LNCaP clone FGC (cell line): ENCODE measurements at regions not wholly inside any gene's neighbourhood (a gene's known extent, or its start where the extent isn't known, plus 50 kb on each side); places are given as distances from the start of the nearest gene placed in this dataset.

ENCODE experiments used
- DNase-seq: peaks from one replicate; pipeline ENCODE4 v3.0.0-alpha.2; 2011; ENCODE audit warnings: low read depth
- H3K4me3 ChIP-seq: 2 replicates; pipeline ENCODE4 v1.5.1; 2011; ENCODE audit warnings: mild to moderate bottlenecking, low read depth, low read length, control low read depth
- TF ChIP-seq, protein P1 (sequence below): IDR thresholded peaks from 2 replicates; pipeline ENCODE4 v1.5.1; 2012; ENCODE audit warnings: mild to moderate bottlenecking; ENCODE audit not compliant: control insufficient read depth, insufficient read depth; ENCODE audit errors: extremely low read depth

DNA sequence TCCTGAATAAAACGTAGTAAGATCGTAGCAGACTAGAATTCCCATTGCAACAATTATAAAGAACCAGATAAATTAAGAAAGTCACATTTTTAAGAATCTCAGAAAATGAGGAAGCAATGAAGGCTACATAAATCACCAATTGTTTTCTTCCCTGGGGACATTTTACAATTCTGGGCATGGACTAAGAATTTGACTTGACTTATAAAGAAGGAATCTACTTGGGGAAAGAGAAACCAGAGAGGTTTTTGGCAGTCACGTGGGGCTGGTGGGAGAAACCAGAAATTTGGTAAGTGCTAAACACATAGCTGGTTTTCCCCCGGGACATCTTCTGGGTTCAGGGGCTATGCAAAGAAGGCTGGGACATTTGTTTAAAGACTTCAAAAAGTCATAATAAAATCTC is 109.8 kb upstream of the IL6 start:
- H3K4me3 ChIP-seq, result no peak overlapping the region
- TF ChIP-seq, protein P1, sequence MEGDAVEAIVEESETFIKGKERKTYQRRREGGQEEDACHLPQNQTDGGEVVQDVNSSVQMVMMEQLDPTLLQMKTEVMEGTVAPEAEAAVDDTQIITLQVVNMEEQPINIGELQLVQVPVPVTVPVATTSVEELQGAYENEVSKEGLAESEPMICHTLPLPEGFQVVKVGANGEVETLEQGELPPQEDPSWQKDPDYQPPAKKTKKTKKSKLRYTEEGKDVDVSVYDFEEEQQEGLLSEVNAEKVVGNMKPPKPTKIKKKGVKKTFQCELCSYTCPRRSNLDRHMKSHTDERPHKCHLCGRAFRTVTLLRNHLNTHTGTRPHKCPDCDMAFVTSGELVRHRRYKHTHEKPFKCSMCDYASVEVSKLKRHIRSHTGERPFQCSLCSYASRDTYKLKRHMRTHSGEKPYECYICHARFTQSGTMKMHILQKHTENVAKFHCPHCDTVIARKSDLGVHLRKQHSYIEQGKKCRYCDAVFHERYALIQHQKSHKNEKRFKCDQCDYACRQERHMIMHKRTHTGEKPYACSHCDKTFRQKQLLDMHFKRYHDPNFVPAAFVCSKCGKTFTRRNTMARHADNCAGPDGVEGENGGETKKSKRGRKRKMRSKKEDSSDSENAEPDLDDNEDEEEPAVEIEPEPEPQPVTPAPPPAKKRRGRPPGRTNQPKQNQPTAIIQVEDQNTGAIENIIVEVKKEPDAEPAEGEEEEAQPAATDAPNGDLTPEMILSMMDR, result no peak
- no peak for DNase-seq

DNA sequence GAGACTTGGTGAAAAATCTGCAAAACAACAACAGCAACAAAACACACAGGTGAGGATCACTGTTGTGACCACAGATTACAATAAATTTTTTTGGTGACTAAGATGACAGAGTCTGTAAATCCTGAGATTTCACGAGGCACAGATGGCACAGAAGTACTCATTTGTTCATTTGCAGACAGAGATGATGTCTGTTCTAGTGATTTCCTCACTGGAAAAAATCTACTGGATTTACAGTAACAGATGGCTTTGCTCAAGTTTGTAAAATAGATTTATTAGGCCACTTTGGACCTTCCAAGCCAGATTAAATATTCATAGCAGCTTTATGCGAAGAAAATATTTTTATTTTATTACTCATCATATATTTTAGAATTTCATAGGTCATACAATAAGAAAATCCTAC is 113.5 kb upstream of the IL6 start:
- no peak overlapping the region for H3K4me3 ChIP-seq
- no peak for DNase-seq
- TF ChIP-seq, protein P1, result no peak

DNA sequence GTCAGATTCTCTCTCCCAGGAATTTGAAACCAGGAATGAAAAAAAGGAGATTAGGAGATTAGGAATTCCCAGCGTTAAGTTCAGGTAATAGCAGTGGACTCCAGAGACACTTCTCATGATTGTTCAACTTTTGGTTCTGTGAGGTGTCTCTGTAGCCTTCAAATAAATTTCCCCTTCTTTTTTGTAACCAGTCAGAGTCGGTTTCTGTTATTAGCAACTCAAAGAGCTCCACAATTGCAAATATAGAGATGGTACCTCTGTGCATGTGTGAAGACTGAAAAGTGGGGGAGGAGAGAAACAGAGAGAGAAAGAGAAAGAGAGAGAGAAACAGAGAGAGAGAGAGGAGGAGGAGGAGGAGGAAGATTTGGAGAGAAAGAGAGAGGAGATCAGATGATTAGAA is 112.8 kb upstream of the STEAP1B start:
- TF ChIP-seq, protein P1, result no peak
- DNase-seq, result no peak
- no peak overlapping the region for H3K4me3 ChIP-seq

DNA sequence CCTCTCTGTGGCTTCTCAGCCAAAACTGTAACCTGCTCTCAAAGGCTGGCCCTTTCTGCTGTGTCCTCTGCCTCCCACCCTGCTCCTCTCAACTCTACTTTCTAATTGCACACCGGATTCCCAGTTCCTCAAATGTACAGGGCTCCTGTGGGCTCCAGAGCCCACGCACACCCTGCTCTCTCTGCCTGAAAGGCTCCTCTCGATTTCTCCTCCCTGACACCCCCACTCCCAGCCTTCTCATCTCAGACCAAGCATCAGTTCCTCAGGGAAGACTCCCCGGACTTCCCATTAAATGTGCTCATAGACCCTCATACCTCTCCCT is 111.7 kb upstream of the STEAP1B start:
- TF ChIP-seq, protein P1, result no peak
- H3K4me3 ChIP-seq, result no peak overlapping the region
- no peak for DNase-seq

DNA sequence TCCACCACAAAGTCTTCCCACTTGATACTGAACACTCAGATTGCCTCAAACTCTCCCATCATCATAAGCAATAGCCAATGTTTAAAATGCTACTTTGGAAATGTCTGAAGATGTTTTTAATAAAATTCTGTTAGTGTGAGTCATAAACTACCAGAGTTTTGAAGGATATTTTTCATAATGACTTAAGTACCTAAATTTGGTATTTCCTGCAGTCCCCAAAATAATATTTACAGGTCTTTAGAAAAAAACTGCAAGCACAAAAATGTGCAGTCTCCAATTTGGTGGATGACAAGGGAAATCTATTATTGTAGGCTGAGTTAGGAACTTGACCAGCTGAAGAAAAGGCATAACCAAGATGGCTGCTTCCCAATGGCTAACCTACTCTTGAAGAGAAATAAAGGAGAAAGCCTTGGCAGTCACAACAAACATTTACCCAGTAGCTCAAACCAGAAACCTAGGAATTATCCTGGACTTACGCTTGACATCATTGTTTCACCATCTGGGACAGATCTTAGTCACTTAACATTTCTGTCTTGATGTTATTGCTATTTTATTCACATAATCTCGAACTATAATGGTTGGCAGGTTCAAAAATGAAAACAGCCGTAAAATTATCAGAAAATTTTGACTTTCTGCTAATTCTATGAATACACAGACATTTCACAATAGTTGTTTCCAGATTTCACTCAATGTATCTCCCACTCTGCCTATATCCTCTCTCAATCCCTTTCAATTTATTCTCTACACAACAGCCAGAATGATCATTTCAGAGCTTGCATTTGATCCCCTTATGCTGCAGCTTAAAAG is 111.2 kb upstream of the STEAP1B start:
- H3K4me3 ChIP-seq, result no peak overlapping the region

DNA sequence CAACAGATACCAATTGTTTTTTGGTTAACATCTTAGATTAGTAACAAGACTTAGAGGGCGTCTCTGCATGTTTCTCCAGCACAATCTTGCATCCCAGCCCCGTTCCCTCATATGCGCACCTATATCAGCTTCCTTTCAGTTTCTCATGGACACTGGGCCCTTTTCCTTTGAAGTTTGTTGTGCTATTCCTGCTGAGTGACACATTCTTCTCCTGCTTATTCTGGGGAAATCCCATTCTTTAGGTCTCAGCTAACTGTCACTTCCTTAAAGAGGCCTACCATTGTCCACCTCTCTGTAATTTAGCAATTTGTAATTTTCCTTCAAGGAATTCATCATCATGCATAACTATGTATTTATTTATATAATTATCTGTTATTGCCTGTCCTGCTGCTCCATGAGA is 110.3 kb upstream of the STEAP1B start:
- DNase-seq, result no peak
- no peak overlapping the region for H3K4me3 ChIP-seq
- TF ChIP-seq, protein P1, result no peak

More for the DNA sequence above, 111.2 kb upstream of the STEAP1B start:
- TF ChIP-seq, protein P1, result no peak
- no peak for DNase-seq

DNA sequence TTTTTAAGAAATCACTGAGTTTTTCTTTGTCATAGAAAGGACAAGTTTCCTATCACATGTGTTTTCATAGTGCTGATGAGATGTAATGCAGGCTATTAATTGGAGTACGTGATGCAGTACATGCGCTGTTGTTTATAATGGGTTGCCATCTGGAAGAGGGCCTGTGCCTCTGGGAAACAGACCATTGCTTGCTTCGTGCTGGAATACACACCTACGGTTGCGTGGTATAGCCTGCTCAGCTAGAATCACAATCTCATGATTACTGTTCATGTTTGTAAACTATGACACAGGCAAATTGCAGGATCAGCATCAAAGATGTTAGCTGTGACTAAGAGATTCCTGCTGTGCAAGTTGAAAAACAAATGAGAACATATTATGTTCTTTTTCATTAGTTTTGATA is 107.2 kb upstream of the STEAP1B start:
- no peak overlapping the region for H3K4me3 ChIP-seq
- DNase-seq, result no peak
- TF ChIP-seq, protein P1, result no peak
